ENCODE measurements at regions not wholly inside any gene's neighbourhood (a gene's known extent, or its start where the extent isn't known, plus 50 kb on each side); places are given as distances from the start of the nearest gene placed in this dataset.

DNA sequence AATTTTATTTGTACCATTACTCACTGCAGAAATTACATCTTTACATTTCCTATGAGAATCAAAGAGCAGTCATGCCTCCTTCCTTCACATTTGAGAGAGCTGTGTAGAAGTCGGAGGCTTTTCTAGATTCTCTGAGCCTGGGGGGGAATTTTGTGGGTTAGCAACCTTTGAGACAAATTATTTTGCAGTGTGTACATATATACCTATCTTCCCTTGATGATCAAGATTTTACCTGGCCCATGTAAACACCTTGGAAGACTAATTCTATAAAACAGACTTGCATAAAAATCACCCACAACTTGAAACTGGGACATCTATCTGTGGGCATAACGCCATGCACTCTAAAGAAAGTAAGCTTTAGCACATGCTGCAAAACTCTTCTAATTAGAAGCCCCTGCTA lies 491.5 kb upstream of the MDFIC2 start:
- no peak for DNase-seq (ENCODE audit: low read depth, low spot score)

DNA sequence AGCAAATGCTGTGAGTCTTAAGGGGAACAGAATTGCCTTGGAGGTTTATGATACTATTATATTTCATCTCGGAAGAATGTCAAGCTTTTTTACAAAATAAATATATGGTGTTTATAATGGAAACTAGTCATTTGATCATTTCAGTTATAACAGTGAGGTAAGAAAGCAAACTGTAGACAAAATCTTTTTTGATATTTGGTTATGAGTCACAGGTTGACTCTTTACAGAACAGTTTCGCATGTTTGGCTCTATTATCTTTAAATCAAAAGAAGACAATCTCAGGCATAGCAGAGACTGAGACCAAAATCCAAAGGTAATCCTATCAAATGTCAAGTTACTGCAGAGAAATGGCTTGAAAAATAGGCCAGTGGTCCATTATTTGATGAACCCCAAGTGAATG lies 490.9 kb upstream of the MDFIC2 start:
- DNase-seq (ENCODE audit: low read depth, low spot score) = no peak

DNA sequence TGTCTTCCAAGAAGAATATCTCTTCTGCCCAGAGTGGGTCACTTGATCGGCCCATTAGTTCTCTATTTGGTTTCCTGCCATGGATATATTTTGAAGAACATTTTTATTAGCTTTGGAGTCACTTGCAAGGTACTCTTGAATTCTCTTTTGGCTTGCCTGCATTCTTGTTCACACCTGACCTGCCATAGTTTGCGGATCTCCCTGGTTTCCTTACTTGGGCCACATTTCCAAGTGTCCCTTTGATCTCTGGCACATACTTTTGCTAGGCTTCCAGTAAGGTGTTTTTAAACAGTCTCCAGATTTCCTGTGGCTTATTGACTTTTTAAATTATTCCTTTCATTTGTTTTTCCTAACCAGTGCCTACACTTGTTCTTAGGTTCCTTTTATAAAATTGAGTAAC lies 488.5 kb upstream of the MDFIC2 start:
- no peak for DNase-seq (ENCODE audit: low read depth, low spot score)

DNA sequence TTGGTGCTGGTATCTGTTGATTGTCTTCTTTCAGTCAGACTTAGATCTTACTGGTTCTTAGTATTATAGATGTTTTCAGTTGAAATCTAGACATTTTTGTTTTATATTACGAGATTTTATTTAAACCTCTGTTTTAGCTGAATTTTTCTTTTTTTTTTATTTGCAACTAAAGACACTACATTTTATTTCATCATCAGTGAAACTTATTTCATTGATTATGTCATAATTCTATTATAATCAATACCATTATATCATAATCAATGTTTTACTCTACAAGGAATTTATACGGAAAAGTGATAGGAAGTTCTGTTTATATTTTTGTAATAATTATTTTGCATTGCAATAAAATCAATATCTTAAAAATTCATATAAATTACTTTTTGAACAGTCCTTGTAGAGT lies 477.4 kb upstream of the MDFIC2 start:
- no peak for DNase-seq (ENCODE audit: low read depth, low spot score)

DNA sequence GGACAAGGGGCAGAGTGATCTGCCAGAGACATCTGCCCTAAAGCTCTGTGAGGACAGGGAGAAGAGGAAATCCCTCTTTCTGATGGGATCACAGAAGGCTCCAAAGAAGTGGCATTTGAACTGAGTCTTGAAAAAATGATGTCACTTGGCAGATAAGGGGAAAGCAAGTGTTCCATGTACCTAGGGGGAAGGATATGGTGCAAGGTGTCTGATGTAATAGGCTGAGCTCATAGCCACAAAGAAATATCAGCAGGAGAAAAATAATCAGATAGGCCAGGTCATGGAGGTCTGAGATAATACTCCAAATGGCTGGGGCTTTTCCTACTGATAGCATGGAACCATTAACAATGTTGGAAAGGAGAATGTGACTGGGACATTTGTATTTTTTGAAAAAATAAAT lies 468.4 kb upstream of the MDFIC2 start:
- DNase-seq (ENCODE audit: low read depth, low spot score) = no peak

DNA sequence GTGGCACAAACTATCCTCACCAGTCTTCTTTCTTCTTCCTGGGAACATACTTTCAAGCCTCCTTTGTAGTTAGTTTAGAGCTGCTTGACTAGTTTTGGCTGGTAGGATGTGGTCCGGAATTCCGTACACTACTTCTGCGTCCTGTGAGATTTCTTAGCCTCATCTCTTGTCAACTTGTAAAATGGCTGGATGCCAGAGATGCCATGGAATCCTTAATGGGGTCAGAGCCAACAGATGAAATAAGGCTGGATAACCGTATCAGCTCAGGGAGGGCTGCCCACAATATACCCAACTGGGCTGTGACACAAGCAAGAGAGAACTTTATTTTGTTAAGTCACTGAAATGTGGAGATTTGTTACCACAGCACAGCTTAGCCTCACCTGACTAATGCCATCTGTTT lies 466.9 kb upstream of the MDFIC2 start:
- no peak for DNase-seq (ENCODE audit: low read depth, low spot score)

DNA sequence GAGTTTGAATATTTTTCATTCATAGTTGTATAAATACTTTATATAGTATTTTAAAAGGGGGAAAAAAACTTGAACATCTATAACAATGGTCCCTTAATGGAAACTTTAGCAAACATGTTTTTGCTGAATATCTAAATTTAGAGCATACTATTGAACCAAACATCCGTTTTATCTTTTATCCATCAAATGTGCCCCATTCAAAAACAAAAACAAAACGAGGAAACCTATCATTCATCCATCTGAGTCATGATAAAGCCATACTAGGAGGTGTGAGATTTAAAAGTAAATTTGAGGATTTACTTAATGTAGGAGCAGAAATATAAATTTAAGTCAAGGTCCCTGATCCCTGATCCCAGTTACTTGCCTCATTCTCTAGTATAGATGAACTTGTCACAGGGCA lies 463.6 kb upstream of the MDFIC2 start:
- no peak for DNase-seq (ENCODE audit: low read depth, low spot score)

DNA sequence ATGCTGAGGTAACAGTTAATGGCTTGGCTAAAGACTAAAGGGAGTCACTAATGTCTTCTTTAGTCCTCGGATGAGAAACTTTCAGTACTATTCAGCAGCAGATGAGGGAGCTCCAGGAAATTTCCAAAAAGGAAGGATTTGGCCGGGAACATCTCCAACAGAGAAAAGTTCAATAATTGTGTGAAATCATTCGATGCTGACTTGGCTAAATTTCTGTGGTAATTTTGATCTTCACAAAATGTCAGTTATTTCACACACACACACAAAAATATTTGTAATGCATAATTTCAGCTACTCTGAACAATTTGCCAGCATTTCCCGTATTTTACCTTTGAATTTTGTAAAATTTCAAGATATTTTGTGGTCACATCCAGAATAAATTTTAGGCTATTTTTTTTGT lies 462.8 kb upstream of the MDFIC2 start:
- DNase-seq (ENCODE audit: low read depth, low spot score) = no peak

DNA sequence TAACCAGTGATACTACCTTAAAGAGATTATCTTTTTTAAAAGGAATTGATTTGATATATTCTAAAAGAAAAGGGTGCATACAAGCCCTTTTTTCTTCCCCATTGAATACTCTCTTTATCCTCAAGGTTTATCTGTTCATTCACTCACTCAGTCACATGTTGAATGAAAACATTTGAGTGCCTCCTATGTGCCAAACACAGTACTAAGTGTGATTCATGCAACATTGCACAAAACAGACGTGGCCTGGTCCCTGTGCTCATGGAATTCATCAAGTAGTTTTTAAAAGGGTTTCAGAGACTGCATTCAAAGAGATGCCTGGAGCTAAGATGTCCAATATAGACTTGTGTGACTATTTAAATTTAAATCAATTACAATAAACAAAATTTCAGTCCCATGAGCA lies 462.2 kb upstream of the MDFIC2 start:
- DNase-seq (ENCODE audit: low read depth, low spot score) = no peak

DNA sequence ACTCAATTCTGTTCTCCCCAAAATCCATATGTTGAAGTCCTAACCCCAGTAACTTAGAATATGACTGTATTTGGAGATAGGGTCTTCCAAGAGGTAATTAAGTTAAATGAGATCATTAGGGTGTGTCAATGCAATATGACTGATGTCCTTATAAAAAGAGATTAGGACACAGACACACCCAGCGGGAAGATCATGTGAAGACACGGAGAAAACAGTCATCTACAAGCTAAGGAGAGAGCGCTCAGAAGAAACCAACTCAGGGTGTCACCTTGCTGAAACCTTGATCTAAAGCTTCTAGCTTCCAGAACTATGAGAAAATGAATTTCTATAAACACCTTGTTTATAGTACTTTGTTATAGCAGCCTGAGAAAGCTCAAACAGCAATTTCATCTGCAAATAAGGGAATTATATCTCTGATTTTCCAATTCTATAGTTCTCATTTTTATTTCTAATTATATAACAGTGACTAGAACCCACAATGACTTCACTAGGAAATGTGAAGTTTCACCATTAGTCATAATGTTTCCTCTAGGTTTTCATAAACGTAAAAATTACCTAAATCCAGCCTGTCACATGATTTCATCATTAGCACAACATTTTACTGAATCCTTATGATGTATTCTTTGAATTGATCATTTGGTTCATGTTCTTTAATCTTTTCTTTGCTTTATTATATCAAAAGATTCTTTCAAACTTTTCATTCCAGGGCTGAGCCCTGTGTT lies 459.1 kb upstream of the MDFIC2 start:
- DNase-seq (ENCODE audit: low read depth, low spot score) = peak; percentile 3

DNA sequence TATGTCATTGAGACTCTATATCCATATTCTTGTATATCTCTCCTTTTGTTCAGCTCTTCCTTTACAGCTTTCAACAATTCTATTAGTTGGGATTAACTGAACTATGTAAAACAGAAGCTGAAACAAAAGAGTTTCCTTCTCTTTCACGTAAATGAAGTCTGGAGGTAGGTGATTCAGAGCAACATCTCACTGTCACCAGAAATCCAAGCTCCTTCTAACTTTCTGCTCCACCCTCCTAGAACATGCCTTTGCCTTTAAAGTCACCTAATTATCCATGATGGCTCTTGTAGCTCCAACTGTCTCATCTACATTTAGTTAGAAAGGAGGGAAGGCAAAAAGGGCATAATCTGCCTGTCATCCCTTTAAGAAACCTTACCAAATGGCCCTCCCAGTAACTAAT lies 458.2 kb upstream of the MDFIC2 start:
- no peak for DNase-seq (ENCODE audit: low read depth, low spot score)

DNA sequence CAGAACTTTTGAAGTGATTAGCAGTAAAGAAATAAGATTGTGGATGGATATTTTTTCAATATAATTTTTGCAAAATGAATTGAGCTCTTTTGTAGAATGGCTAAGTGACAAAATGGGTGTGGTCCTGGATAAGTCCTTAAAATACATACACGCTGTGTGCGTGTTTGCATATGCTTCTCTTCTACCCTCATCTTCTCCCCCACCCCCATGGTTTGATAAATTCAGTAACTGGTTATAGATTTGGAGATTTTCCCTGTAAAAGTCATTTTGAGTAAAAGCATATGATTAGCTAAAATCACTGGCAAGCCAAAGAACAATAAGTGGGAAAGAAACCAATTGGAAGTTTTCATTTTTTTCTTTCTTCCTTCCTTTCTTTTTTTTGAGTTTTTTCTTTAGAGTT lies 453.9 kb upstream of the MDFIC2 start:
- no peak for DNase-seq (ENCODE audit: low read depth, low spot score)

DNA sequence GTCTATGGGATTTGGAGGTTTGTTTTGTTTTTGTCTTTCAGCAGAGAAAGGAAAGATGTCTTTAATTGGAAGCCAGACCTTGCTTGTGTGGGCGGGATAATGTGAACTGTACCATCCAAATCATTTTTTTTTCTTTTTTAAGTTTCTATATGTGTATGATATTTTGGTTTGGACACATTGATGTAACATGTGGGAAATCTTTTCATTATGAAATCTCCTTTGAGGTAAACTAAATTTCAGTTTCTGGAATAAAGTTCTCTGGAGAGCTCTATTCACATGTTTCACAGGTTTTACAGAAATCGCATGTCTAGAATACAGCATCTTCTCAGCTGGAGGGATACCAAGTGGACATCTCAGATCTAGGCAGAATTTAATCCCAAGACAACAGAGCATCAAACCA lies 451.5 kb upstream of the MDFIC2 start:
- DNase-seq (ENCODE audit: low read depth, low spot score) = no peak

DNA sequence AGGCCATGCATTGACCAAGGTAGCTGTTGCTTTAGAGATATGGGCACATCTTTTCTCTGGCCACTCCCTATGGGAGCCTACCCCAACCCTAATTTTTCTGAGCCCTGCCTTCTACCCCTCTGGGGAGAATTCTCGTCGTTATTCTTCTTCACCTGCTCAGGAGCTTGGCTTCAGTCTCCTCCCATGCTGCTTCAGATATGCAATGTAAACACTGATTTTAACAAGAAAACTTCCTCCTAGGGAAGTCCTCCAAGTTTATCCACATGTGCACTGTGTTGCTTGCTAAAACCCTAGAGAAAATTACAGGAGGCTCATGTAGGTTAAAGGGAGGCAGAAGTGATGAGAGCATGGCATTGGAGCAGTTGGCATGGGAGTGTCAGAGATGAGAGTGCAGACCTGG lies 445.2 kb upstream of the MDFIC2 start:
- DNase-seq (ENCODE audit: low read depth, low spot score) = no peak

DNA sequence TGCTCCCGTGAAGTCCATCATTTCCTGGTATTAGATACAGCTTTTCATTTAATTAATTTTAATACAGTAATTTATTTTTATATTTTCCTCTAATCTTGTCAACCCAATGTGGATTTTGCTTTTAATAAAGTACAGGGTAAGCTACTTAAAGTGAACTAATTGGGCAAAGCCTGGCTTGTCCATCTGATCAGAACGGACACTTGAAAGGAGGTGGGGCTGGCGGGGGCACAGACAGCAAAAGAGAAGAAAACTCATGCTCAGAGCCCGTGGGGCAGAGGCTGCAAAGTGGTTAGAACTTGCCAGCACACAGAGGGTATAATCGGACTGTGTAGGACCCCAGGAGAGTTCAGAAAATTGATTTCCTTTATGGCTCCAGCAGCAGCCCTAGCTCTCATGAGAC lies 443.1 kb upstream of the MDFIC2 start:
- DNase-seq (ENCODE audit: low read depth, low spot score) = no peak

DNA sequence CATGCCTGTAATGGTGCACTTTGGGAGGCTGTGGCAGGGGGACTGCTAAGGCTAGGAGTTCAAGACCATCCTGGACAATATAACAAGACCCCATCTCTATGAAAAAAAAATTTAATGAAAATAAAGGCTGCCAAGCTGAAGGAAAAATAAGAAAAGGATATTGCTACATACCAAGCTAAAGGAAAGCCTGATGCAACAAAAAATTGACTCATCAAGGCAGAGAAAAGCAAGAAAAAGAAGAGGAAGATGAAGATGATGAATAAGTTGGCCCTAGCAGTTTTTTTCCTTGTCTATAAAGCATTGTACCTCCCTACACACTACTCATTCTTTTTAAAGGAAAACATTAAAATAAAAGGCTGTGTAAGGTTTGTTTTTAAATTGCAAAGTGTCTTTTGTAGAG lies 441.9 kb upstream of the MDFIC2 start:
- no peak for DNase-seq (ENCODE audit: low read depth, low spot score)

DNA sequence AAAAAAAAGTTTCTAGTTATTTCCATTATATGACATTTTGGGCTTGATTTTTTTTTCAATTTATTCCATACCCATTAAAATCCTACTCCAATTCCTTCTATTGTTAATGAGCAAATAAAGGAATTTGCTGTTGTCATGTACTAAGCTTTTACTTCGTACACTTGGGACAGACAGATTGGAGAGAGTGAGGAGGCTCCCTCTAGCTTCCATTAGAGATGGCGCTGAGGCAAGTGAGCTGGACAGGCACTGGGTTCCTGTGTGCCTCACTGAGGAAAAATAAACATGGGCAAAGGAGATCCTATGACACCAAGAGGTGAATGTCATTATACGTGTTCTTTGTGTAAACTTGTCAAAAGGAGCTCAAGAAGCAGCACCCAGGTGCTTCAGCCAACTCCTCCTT lies 441.1 kb upstream of the MDFIC2 start:
- no peak for DNase-seq (ENCODE audit: low read depth, low spot score)

DNA sequence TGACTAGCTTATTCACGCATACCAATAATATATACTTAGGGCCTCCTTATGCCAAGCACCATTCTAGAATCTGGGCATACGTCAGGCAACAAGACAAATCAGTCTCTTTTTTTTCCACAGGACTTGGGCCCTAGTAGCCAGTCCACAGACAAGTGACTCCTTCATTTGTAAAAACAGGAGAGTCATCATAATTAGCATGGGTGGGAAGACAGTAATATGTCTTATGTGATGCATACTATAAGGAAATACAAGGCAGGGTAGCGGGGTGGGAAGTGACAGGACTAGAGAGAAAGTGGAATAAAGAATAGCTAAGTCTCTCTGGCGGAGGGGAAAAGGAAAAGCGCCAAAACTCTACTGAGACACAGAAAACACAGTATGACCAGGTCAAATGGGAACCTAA lies 439.6 kb upstream of the MDFIC2 start:
- no peak for DNase-seq (ENCODE audit: low read depth, low spot score)

DNA sequence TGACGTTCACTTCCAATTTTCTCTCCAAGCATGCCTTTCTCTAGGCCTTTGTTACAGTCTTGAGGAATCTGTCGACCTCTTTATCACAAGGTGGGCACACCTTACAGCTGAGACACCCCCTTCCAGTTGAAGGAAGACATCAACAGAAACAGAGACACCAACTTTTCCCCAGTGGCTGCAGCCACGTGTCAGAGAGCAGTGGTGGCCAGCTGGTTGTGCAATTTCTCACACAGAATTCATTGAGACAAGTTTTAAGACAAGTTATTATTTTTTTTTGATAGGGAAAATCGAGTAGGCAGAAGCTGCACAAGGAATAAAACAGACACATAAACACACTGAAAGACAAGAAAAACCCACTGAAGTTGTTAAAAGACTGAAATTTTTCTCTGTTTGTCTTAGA lies 436.7 kb upstream of the MDFIC2 start:
- no peak for DNase-seq (ENCODE audit: low read depth, low spot score)

DNA sequence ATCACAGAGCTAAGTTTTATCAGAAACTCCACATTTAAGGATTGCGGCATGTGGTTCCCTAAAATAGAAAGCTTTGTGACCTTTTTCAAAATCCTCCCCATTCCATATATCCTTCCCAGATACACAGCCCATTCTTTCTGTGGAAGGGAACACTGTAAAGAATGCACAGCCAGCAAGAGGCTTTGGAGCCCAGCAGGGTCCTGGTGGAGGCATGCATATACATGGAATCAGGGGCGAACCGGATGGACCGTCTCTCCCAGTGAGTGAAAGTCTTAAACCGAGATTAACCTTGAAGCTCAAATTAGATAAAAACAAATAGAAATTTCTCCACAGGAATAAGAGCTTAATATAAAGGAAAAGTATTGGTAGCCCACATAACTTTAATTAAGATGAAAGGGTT lies 436.2 kb upstream of the MDFIC2 start:
- DNase-seq (ENCODE audit: low read depth, low spot score) = no peak

DNA sequence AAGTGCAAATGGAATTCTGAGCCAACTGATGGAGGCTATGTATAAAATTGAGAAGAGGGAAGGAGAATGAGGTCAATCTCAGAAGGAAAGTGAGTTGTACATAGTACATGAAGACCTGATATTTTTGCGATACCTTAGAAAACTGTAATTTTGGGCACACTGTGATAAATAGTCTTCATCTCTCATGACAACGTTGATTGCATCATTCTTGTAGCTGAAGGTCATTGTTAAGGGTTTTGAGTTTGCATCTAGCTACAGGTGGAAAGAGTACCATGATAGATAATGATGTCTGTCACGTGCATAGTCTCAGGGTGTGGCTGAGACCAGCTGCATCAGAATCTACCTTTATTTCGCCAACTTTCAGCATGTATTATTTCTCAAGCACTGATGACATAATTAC lies 435.4 kb upstream of the MDFIC2 start:
- DNase-seq (ENCODE audit: low read depth, low spot score) = no peak

DNA sequence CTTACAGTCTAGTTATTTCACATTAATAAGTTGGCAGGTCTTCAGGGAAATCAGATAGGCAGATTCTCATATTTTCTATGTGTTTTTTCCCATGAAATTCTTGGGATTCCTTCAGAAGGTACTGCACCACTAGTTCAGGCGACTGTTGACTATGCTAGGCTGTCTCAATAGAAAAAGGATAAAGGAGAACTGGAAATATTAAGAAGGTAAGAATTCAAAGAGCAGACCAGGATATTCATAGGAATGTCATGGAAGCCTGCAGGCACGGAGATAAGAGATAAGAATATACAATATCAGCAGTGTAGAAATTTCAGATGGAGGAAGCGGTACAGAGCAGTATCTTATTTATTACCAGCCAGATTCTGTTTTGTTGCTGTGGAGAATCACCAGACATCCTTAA lies 432.1 kb upstream of the MDFIC2 start:
- peak; percentile 73 for DNase-seq (ENCODE audit: low read depth, low spot score)

DNA sequence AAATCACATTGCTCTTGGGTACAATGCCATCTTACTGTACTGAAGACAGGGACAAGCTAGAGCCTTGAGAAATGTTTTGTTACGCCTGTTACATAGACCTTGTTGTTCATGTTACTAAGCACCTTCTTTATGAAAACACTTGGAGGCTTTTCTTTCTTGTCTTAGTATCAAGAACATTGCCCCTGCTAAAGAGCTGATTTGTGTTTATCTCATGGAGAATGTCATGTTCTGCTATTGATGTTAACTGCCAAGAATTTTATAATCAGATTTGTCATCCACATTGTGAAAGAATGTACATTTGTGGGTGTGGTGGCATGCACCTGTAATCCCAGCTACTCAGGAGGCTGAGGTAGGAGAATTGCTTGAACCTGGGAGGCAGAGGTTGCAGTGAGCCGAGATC lies 431.3 kb upstream of the MDFIC2 start:
- DNase-seq (ENCODE audit: low read depth, low spot score) = no peak

DNA sequence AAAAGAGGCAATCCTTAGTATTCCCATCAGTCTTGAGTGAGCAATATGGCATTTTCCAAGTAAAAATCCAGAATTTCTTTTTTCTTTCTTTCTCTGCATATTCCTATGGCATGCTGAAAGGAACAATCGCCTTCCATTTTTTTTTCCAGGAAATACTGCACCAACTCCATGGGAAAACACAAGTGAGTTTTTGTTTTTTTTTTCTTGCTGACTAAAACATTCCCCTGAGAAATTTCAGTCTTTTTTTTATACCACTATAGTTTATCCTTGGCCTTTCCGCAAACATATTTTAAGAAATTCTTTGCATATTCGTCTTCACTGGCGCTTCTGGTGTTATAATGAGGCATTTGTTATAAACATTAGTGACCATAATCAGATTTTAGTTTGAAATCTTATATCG lies 429.6 kb upstream of the MDFIC2 start:
- DNase-seq (ENCODE audit: low read depth, low spot score) = no peak
